ENCODE measurements at regions not wholly inside any gene's neighbourhood (a gene's known extent, or its start where the extent isn't known, plus 50 kb on each side); places are given as distances from the start of the nearest gene placed in this dataset.

- Histone ChIP-seq H3K9me3 (ENCODE audit: low read length) (no peaks in the 10 kb centered on the region), H3K4me2 (ENCODE audit: low read depth, low read length) (no peak overlapping the region), H4K20me1 (ENCODE audit: insufficient read depth, low read length) (no peaks in the 10 kb centered on the region), H3K9ac (ENCODE audit: insufficient read depth, low read depth, low read length) (no peak overlapping the region), H3K4me3 (replicated peaks in 1 of 3; ENCODE audit: insufficient read depth in 1 of 3, low read depth in 2 of 3, low read length in 3 of 3) (no peak overlapping the region), H3K36me3 (replicated peaks in 1 of 2; ENCODE audit: control insufficient read depth in 1 of 2, insufficient read depth in 2 of 2, low read length in 2 of 2) (no peaks in the 10 kb centered on the region), H3K79me2 (ENCODE audit: insufficient read depth, low read length) (no peaks in the 10 kb centered on the region), H3K27ac (ENCODE audit: extremely low read length, insufficient read depth, low read length) (no peak overlapping the region), H3K4me1 (ENCODE audit: insufficient read depth, low read length) (peaks cover 43% of the 10 kb centered on the region), H3K27me3 (ENCODE audit: control insufficient read depth in 1 of 2, insufficient read depth in 2 of 2, low read length in 2 of 2) (no peaks in the 10 kb centered on the region), H2AFZ (ENCODE audit: low read length) (no peak overlapping the region)
- intact Hi-C loops (cut with micrococcal nuclease; ENCODE audit: unreplicated experiment) (no loop called here), in situ Hi-C loops (cut with HindIII; ENCODE audit: extremely low pct_ligation_motif_present, low pct_unique_long_range_greater_than_20kb) (no loop called here)
- FAIRE-seq (no peak), ATAC-seq (no peak), DNase-seq (ENCODE audit: low spot score) (no peak)
- no TSS peak for BruUV-seq (replicated peaks)
- POLR2A ChIA-PET = interaction anchor here (1.2 kb wide), 1 partner anchor 109 kb away, joined by 5 read pairs; the partner anchor contains the start of gene CMC1
- TF ChIP-seq RARA (CRISPR knock-in tag; IDR thresholded peaks at IDR 0.05) (peak; percentile 21; the same call in 1 of the 2 replicates), NR2F6 (IDR thresholded peaks at IDR 0.05) (peak; percentile 29; the same call in 1 of the 2 replicates), NR2F6 (CRISPR knock-in tag; IDR thresholded peaks at IDR 0.05) (no peak), MAFK (conservative IDR thresholded peaks at IDR 0.05 in 1 of 2, IDR thresholded peaks at IDR 0.05 in 1 of 2; ENCODE audit: low read length in 2 of 2) (no peak), DMTF1 (CRISPR knock-in tag; IDR thresholded peaks at IDR 0.05) (no peak)
- CTCF ChIA-PET (ENCODE audit: low intra/inter-chr PET ratio, low total read pairs) = no interaction called here
- WGBS (ENCODE audit: low lambda C conversion rate) = 31% methylated on average over 5 of the region's 5 CpGs
Measured at GRCh38 chr3:28132941-28133340, 108.5 kb upstream of the CMC1 start.

- Histone ChIP-seq H3K4me2 (ENCODE audit: low read depth, low read length) (peak overlapping the region; percentile 42; the same call in 1 of the 2 replicates), H3K4me1 (ENCODE audit: insufficient read depth, low read length) (peaks cover 49% of the 10 kb centered on the region), H3K27ac (ENCODE audit: extremely low read length, insufficient read depth, low read length) (no peak overlapping the region), H3K27me3 (ENCODE audit: control insufficient read depth in 1 of 2, insufficient read depth in 2 of 2, low read length in 2 of 2) (no peaks in the 10 kb centered on the region), H3K9ac (ENCODE audit: insufficient read depth, low read depth, low read length) (no peak overlapping the region), H4K20me1 (ENCODE audit: insufficient read depth, low read length) (no peaks in the 10 kb centered on the region), H3K9me3 (ENCODE audit: low read length) (no peaks in the 10 kb centered on the region), H3K36me3 (replicated peaks in 1 of 2; ENCODE audit: control insufficient read depth in 1 of 2, insufficient read depth in 2 of 2, low read length in 2 of 2) (no peaks in the 10 kb centered on the region), H3K79me2 (ENCODE audit: insufficient read depth, low read length) (no peaks in the 10 kb centered on the region), H3K4me3 (replicated peaks in 1 of 3; ENCODE audit: insufficient read depth in 1 of 3, low read depth in 2 of 3, low read length in 3 of 3) (no peak overlapping the region), H2AFZ (ENCODE audit: low read length) (no peak overlapping the region)
- 82% methylated on average over 1 of the region's 1 CpG for WGBS (ENCODE audit: low lambda C conversion rate)
- BruUV-seq (replicated peaks) = no TSS peak
- no peak for FAIRE-seq
- no peak for DNase-seq (ENCODE audit: low spot score)
- intact Hi-C loops (cut with micrococcal nuclease; ENCODE audit: unreplicated experiment) = loop anchor here (2.0 kb wide), 1 partner anchor 19 kb away; no protein-coding TSS in a partner anchor
- TF ChIP-seq LCORL (IDR thresholded peaks at IDR 0.05) (peak; percentile 67), LCORL (CRISPR knock-in tag; IDR thresholded peaks at IDR 0.05) (no peak), MIXL1 (CRISPR knock-in tag; IDR thresholded peaks at IDR 0.05) (no peak)
- CTCF ChIA-PET (ENCODE audit: low intra/inter-chr PET ratio, low total read pairs) = no interaction called here
- no peak for ATAC-seq
- in situ Hi-C loops (cut with HindIII; ENCODE audit: extremely low pct_ligation_motif_present, low pct_unique_long_range_greater_than_20kb) = no loop called here
- POLR2A ChIA-PET = no interaction called here
Measured at GRCh38 chr3:28134198-28134597, 107.2 kb upstream of the CMC1 start.

Data from HepG2 (cell line).